GM12864 (cell line): ENCODE measurements at regions not wholly inside any gene's neighbourhood (a gene's known extent, or its start where the extent isn't known, plus 50 kb on each side); places are given as distances from the start of the nearest gene placed in this dataset.

Experiments used
- DNase-seq: peaks from one replicate; pipeline ENCODE4 v3.0.0-alpha.2; 2011; ENCODE audit warnings: low read depth
- H3K4me3 ChIP-seq: 2 replicates; pipeline ENCODE4 v1.5.1; 2011; ENCODE audit warnings: mild to moderate bottlenecking, low read depth, low read length, control low read depth
- TF ChIP-seq, protein P1 (sequence below): IDR thresholded peaks from 2 replicates; pipeline ENCODE4 v1.5.1; 2011; ENCODE audit warnings: low read depth, mild to moderate bottlenecking, moderate library complexity, low read length, control low read depth, inconsistent platforms; ENCODE audit errors: missing control alignments

DNA sequence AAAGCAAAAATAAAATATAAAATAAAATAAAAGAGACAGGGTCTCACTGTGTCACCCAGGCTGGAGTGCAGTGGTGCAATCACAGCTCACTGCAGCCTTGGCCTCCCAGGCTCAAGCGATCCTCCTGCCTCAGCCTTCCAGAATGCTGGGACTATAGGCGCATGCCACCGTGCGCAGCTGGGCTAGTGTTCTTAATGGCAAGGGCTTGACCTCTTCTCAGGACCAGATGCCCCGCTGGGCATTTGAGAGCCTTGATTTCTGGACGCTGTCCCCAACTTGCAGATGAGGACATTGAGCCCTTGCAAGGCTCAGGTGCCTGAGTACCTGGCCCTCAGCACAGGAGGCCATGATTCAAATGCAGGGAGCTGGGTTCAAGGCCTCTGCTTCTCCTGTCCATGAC lies 82.6 kb downstream of the DHCR7 start:
- DNase-seq = no peak
- H3K4me3 ChIP-seq = no peak overlapping the region
- TF ChIP-seq, protein P1, sequence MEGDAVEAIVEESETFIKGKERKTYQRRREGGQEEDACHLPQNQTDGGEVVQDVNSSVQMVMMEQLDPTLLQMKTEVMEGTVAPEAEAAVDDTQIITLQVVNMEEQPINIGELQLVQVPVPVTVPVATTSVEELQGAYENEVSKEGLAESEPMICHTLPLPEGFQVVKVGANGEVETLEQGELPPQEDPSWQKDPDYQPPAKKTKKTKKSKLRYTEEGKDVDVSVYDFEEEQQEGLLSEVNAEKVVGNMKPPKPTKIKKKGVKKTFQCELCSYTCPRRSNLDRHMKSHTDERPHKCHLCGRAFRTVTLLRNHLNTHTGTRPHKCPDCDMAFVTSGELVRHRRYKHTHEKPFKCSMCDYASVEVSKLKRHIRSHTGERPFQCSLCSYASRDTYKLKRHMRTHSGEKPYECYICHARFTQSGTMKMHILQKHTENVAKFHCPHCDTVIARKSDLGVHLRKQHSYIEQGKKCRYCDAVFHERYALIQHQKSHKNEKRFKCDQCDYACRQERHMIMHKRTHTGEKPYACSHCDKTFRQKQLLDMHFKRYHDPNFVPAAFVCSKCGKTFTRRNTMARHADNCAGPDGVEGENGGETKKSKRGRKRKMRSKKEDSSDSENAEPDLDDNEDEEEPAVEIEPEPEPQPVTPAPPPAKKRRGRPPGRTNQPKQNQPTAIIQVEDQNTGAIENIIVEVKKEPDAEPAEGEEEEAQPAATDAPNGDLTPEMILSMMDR = no peak

DNA sequence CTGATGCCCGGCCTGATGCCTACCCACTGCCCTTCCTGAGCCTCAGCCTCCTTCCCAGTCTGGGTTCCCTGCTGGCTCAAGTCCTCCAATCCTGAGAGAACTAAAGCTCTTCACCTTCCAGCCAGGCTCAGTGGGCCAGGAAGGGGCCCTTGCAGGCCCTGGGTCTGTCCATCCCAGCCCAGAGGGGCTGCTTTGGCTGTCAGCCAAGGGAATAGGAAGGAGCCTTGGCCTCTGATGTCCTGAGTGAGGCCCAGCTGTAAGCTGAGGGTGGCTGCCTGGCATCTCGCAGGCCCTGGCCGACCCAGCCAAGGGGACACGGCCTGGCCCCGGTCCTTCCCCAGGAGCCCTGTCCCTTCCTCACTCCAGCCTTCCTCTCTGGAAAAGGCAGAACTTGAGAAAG lies 83.4 kb downstream of the DHCR7 start:
- no peak for DNase-seq
- TF ChIP-seq, protein P1 = no peak
- no peak overlapping the region for H3K4me3 ChIP-seq

DNA sequence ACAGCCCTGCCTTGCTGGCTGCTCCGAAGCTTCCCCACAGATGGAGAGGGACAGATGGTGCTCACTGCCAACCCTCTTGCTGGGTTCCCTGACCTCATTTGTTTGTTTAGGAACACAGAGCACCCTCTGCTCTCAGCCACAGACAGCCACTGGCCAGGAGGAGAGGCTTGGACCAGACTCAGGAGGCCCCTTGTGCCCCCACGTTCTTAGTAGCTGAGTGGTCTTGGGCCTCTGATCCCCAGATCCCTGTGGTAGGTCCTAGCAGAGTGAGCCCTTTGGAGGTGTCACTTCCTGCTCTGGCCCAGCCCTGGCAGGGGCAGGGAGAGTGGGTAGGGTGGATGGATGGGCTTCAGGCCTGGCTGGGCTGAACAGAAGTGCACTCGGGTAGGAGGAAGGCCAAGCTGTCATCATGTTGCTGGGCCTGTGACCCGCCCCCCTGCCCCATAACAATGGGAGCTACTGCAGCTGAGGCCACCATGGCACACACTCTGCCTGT lies 84.0 kb downstream of the DHCR7 start:
- TF ChIP-seq, protein P1 = no peak
- H3K4me3 ChIP-seq = no peak overlapping the region
- DNase-seq = no peak

DNA sequence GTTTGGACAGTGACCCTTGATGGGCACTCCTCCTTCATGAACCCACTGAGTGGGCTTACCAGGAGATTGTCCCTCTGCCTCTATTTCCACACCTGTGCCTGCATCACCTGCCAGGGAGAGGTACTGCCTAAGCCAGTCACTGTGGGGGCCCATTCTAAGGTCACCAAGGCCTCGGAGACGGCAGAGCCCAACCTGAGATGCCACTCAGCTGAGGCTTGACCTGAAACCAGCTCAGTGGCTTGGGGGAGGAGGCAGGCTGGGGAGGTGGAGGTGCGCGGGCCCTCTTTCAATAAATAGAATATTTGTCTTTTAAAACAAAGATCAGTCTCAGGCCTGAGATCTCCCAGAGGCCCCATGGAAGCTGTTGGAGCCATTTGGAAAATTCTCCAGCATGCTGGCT lies 84.5 kb downstream of the DHCR7 start:
- TF ChIP-seq, protein P1 = no peak
- no peak for DNase-seq
- H3K4me3 ChIP-seq = no peak overlapping the region

DNA sequence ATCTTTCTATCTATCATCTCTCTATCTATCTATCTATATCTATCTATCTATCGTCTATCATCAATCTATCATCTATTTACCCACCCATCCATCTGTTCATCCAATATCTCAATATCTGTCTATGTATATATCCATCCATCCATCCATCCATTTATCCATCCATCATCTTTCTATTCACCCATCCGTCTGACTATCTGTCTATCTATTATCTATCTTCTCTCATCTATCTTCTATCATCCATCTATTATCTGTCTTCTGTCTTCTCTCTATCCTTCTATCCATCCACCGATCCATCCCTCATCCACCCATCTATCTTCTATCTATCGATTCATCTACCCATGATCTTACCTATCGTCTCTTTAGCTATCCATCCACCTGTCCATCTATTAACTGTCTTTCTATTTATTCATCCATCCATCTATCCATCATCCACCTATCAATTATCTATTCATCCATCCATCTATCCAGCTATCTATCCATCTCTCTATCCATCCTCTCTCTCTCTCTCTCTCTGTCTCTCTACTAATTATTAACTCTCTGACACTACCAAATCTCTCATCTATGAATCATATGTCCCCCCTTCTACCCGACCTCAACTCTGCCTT lies 89.1 kb downstream of the DHCR7 start:
- no peak overlapping the region for H3K4me3 ChIP-seq
- TF ChIP-seq, protein P1 = no peak
- DNase-seq = no peak

DNA sequence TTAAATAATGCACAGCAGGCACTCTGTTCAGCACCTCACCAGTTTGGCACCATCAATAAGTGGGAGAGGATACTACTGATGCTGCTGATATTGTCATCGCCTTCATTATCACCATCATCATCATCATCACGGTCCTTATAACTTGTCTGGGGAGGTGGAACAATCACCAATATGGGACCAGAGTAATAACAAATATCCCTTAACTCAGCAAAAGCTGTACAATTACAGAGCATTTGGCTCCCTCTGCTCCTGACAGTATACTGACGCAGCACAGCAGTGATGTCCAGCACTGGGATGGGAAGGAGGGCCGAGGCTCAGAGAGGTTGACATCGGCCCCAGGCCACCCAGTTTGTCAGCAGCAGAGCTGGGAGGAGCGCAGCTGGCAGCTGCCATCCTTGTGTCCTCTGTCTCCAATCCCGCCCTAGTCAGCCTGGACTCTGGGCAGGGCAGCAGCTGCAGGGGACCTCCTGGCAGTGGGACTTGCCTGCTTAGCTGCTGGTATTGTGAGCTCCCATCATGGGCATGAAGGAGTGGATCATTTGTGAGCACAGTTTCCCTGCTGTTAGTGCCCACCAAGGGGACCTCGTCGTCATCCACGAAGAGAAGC lies 90.0 kb downstream of the DHCR7 start:
- TF ChIP-seq, protein P1 = no peak

DNA sequence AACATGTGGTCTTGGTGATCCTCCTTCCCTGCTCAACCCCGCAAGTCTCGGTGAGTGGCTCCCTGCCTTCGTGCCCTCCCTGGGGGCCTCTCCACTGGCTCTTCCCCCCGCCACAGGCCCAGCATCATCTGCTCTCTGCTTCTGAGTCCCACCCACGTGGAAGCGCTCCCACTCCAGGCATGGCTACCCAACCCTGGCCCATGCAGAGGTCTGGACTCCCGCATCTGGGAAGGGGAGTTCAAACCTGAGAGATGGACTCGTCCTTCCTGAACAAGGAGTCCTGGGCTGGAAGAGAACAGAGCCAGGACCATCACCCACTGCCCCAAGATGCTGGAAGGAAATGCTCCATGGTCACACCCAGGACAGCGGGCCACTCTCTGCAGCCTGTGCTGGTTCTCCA lies 90.8 kb downstream of the DHCR7 start:
- TF ChIP-seq, protein P1 = no peak
- no peak for DNase-seq
- H3K4me3 ChIP-seq = no peak overlapping the region

More for the DNA sequence above, 90.0 kb downstream of the DHCR7 start:
- no peak for DNase-seq
- H3K4me3 ChIP-seq = no peak overlapping the region
